ES-I3 (cell line): ENCODE measurements at regions not wholly inside any gene's neighbourhood (a gene's known extent, or its start where the extent isn't known, plus 50 kb on each side); places are given as distances from the start of the nearest gene placed in this dataset.

Source experiments
- H3K36me3 ChIP-seq: 2 replicates; pipeline ENCODE4 v1.6.1; 2013; ENCODE audit warnings: mild to moderate bottlenecking, low read length, control low read depth, moderate library complexity; ENCODE audit not compliant: insufficient read depth
- H3K4me1 ChIP-seq: 2 replicates; pipeline ENCODE4 v1.6.1; 2013; ENCODE audit warnings: mild to moderate bottlenecking, control low read depth, low read length; ENCODE audit not compliant: insufficient read depth
- H3K9ac ChIP-seq: 2 replicates; pipeline ENCODE4 v1.6.1; 2013; ENCODE audit warnings: low read depth, mild to moderate bottlenecking, low read length, moderate library complexity
- H3K9me3 ChIP-seq: 2 replicates; pipeline ENCODE4 v1.6.1; 2013; ENCODE audit warnings: mild to moderate bottlenecking, low read length, moderate library complexity; ENCODE audit not compliant: control insufficient read depth, insufficient read depth

GRCh38 chr3:64318668-64319271 is 93.5 kb upstream of the PRICKLE2 start:
- Histone ChIP-seq H3K36me3 (no peaks in the 10 kb centered on the region), H3K9ac (no peak overlapping the region), H3K4me1 (peaks cover 28% of the 10 kb centered on the region), H3K9me3 (no peaks in the 10 kb centered on the region)

- no peaks in the 10 kb centered on the region for H3K9me3 ChIP-seq
- H3K4me1 ChIP-seq = peaks cover 28% of the 10 kb centered on the region
- H3K36me3 ChIP-seq = no peaks in the 10 kb centered on the region
- no peak overlapping the region for H3K9ac ChIP-seq
These were observed 92.7 kb upstream of the PRICKLE2 start for GRCh38 chr3:64318001-64318400.

DNA sequence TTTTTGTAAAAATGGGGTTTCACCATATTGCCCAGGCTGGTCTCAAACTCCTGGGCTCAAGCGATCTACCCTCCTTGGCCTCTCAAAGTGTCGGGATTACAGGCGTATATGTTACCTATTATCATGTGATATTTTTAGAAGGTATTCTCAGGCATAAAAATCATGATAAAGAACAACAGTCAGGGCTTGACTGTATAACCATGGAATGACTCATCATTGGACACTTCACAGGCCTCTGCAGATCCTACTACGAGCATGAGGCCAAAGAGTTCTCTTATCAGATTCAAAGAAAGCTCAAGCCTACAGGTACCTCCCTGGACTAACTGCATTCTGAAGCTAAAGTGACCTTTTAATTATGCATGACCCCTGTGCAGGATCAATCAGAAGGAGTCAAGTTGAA is 91.7 kb upstream of the PRICKLE2 start:
- H3K9ac ChIP-seq = no peak overlapping the region
- no peaks in the 10 kb centered on the region for H3K9me3 ChIP-seq
- peaks cover 19% of the 10 kb centered on the region for H3K4me1 ChIP-seq
- no peaks in the 10 kb centered on the region for H3K36me3 ChIP-seq

- H3K9me3 ChIP-seq = no peaks in the 10 kb centered on the region
- H3K36me3 ChIP-seq = no peaks in the 10 kb centered on the region
- no peak overlapping the region for H3K9ac ChIP-seq
- H3K4me1 ChIP-seq = no peaks in the 10 kb centered on the region
These were observed 86.3 kb upstream of the PRICKLE2 start for GRCh38 chr3:64311424-64312061.

- Histone ChIP-seq H3K4me1 (no peaks in the 10 kb centered on the region), H3K36me3 (no peaks in the 10 kb centered on the region), H3K9ac (no peak overlapping the region), H3K9me3 (no peaks in the 10 kb centered on the region)
These were observed 83.7 kb upstream of the PRICKLE2 start for GRCh38 chr3:64308931-64309330.

DNA sequence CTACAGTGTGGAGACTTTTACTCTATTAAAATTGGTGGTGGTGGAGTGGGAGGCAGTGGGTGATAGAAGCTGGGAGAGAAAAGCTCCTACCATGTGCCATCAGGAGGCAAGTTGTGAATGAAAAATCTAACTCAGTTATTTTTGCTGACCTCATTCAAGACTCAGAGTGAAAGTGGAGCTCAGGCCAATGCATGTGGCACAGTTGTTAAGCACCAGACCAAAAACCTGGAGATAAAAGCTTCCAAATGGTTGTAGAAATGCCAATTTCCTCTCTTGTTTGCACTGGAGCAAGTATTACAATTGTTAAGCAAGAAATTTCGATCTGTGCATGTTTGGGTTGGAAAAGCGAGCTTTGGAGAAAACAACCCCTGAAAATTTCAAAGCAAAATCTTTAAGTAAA is 81.5 kb upstream of the PRICKLE2 start:
- no peaks in the 10 kb centered on the region for H3K36me3 ChIP-seq
- H3K4me1 ChIP-seq = no peaks in the 10 kb centered on the region
- H3K9ac ChIP-seq = no peak overlapping the region
- H3K9me3 ChIP-seq = no peaks in the 10 kb centered on the region

GRCh38 chr3:64305731-64306130 is 80.5 kb upstream of the PRICKLE2 start:
- no peaks in the 10 kb centered on the region for H3K9me3 ChIP-seq
- no peaks in the 10 kb centered on the region for H3K36me3 ChIP-seq
- no peak overlapping the region for H3K9ac ChIP-seq
- no peaks in the 10 kb centered on the region for H3K4me1 ChIP-seq

- no peaks in the 10 kb centered on the region for H3K9me3 ChIP-seq
- no peaks in the 10 kb centered on the region for H3K36me3 ChIP-seq
- H3K4me1 ChIP-seq = no peaks in the 10 kb centered on the region
- H3K9ac ChIP-seq = no peak overlapping the region
These were observed 79.7 kb upstream of the PRICKLE2 start for GRCh38 chr3:64304828-64305410.

GRCh38 chr3:64303881-64304280 is 78.6 kb upstream of the PRICKLE2 start:
- no peaks in the 10 kb centered on the region for H3K36me3 ChIP-seq
- H3K4me1 ChIP-seq = no peaks in the 10 kb centered on the region
- H3K9ac ChIP-seq = no peak overlapping the region
- no peaks in the 10 kb centered on the region for H3K9me3 ChIP-seq

DNA sequence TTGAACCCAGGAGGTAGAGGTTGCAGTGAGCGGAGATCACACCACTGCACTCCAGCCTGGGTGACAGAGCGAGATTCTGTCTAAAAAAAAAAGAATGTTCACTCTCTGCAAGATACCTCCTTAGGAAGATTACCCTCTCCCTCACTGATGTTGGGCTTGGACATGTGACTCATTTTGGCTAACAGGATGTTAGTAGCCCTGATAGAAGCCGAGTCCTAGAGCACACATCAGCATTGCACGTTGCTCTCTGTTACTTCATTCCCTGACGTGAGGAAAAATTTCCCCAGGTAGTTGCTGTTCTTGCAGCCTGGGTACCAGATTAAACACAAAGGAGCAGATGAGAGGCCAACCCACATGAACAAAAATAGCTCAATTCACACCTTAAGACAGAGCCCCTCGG is 78.1 kb upstream of the PRICKLE2 start:
- H3K36me3 ChIP-seq = no peaks in the 10 kb centered on the region
- no peaks in the 10 kb centered on the region for H3K9me3 ChIP-seq
- no peak overlapping the region for H3K9ac ChIP-seq
- no peaks in the 10 kb centered on the region for H3K4me1 ChIP-seq

DNA sequence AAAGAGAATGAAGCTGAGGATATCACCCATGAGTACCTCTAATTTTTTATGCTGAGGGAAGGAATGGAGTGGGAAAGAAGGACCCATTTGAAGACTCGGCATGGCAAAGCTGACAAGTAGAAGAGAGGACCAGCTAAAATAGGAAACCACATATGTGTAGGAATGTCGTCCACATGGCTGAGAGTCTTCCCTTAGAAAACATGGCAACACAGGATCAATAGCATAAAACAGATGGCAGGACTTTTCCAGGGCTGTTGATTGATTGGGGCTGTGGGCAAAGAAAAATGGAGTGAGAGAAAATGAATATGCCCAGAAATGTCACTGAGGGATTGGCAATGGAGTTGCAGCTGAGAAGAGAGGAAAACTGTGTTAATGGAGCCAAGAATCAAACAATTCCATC is 76.2 kb upstream of the PRICKLE2 start:
- Histone ChIP-seq H3K9me3 (peaks cover 16% of the 10 kb centered on the region), H3K9ac (no peak overlapping the region), H3K36me3 (no peaks in the 10 kb centered on the region), H3K4me1 (no peaks in the 10 kb centered on the region)

DNA sequence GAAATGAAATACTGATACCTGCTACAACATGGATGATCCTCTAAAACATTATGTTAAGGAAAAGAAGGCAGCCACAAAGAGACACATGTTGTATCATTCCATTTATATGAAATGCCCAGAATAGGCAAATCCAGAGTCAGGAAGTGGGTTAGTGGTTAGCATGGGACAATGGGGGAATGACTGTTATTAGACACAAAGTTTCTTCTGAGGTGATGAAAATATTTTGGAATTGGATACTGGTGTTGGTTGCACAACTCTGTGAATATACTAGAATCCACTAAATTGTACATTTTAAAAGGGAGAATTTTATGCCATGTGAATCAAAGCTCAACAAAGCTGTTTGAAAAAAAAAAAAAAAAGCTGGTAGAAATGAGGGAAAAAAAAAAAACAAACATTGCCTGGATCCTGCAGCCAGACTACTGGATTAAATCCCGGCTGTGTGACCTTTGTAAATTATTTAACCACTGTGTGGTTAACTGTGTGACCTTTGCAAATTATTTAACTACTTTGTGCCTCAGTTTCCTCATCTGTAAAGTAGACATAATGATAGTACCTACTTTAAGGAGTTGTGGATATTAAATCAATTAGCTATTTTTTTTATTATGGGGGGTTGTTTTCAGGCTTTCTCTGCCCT is 75.6 kb upstream of the PRICKLE2 start:
- Histone ChIP-seq H3K4me1 (no peaks in the 10 kb centered on the region), H3K9ac (no peak overlapping the region), H3K9me3 (peaks cover 16% of the 10 kb centered on the region), H3K36me3 (no peaks in the 10 kb centered on the region)

GRCh38 chr3:64299206-64299605 is 73.9 kb upstream of the PRICKLE2 start:
- Histone ChIP-seq H3K4me1 (no peaks in the 10 kb centered on the region), H3K9me3 (peaks cover 16% of the 10 kb centered on the region), H3K9ac (no peak overlapping the region), H3K36me3 (no peaks in the 10 kb centered on the region)

GRCh38 chr3:64297563-64297962 is 72.3 kb upstream of the PRICKLE2 start:
- H3K9ac ChIP-seq = no peak overlapping the region
- H3K4me1 ChIP-seq = no peaks in the 10 kb centered on the region
- H3K36me3 ChIP-seq = no peaks in the 10 kb centered on the region
- peaks cover 16% of the 10 kb centered on the region for H3K9me3 ChIP-seq

DNA sequence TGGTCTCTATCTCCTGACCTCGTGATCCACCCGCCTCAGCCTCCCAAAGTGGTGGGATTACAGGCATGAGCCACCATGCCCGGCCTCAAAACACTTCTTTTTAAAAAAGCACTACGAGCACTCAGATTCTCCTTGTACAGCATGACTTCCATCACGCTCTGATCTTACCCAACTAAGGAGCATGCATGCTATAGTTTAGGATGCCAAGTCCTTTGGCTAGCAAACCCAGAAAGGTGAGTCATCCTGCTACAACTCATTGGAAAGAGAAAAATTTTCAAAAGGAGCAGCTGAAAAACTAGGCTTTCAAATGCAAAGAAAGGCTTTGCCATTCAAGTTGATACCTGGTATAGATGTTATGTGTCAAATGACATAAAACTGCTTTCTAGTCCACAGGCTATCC is 70.3 kb upstream of the PRICKLE2 start:
- H3K4me1 ChIP-seq = no peaks in the 10 kb centered on the region
- H3K9ac ChIP-seq = no peak overlapping the region
- H3K9me3 ChIP-seq = peaks cover 16% of the 10 kb centered on the region
- H3K36me3 ChIP-seq = no peaks in the 10 kb centered on the region
